ENCODE measurements at regions not wholly inside any gene's neighbourhood (a gene's known extent, or its start where the extent isn't known, plus 50 kb on each side); places are given as distances from the start of the nearest gene placed in this dataset.

- no peaks in the 10 kb centered on the region for H3K79me2 ChIP-seq (ENCODE audit: insufficient read depth, low read length)
- no peak overlapping the region for H3K4ac ChIP-seq (ENCODE audit: low read depth, low read length)
- H2BK5ac ChIP-seq (ENCODE audit: insufficient read length, low read length), result no peak overlapping the region
- no peak for DNase-seq
- Mint-ChIP-seq H3K27ac (no peak overlapping the region), H3K9me3 (peaks cover 23 to 25% of the 10 kb centered on the region in 2 experiments), H3K4me1 (peaks cover 0 to 6% of the 10 kb centered on the region in 2 experiments; a peak in 2 of 4 replicates), H3K27me3 (ENCODE audit: low read depth) (peaks cover 3% of the 10 kb centered on the region; the same call in 1 of the 2 replicates), H3K4me3 (no peak overlapping the region), H3K36me3 (ENCODE audit: insufficient read depth in 1 of 3, low read depth in 3 of 3) (peaks cover 4 to 30% (median 7%) of the 10 kb centered on the region in 3 experiments; a peak in 6 of 7 replicates)
- no peak overlapping the region for H2BK15ac ChIP-seq (ENCODE audit: low read depth, low read length)
- H3K23me2 ChIP-seq (ENCODE audit: insufficient read length, low read depth, low read length, poor library complexity, severe bottlenecking), result no peaks in the 10 kb centered on the region
- no peak overlapping the region for H2BK12ac ChIP-seq (ENCODE audit: insufficient read length, low read depth, low read length)
- H4K8ac ChIP-seq (replicated peaks; ENCODE audit: insufficient read length, low read depth, low read length), result no peak overlapping the region
- no peak overlapping the region for H4K91ac ChIP-seq (ENCODE audit: insufficient read length, low read depth, low read length)
- H2AFZ ChIP-seq (ENCODE audit: low read length), result no peak overlapping the region
- H3K4me1 ChIP-seq (ENCODE audit: insufficient read depth, low read length), result no peaks in the 10 kb centered on the region
- H2BK120ac ChIP-seq (ENCODE audit: low read depth, low read length, poor library complexity, severe bottlenecking), result no peak overlapping the region
- no peak overlapping the region for H3K27ac ChIP-seq (ENCODE audit: insufficient read length, low read depth, low read length)
- no CpG with 5 or more reads among the region's 3 CpGs for WGBS (ENCODE audit: extremely low coverage, insufficient read length, low lambda C conversion rate)
- no peak overlapping the region for H3K4me2 ChIP-seq (ENCODE audit: insufficient read depth, insufficient read length, low read length)
- no peak overlapping the region for H3T11ph ChIP-seq (ENCODE audit: low read length)
- TF ChIP-seq CTCF (conservative IDR thresholded peaks at IDR 0.05), result no peak
- no peak overlapping the region for H2BK20ac ChIP-seq (ENCODE audit: low read depth, low read length, poor library complexity, severe bottlenecking)
- no peaks in the 10 kb centered on the region for H4K20me1 ChIP-seq (ENCODE audit: control insufficient read depth, insufficient read depth, insufficient read length)
- H3K18ac ChIP-seq (ENCODE audit: insufficient read length, low read depth, low read length), result no peak overlapping the region
- H3K56ac ChIP-seq (ENCODE audit: insufficient read length, low read depth, low read length), result no peak overlapping the region
- H3K14ac ChIP-seq (ENCODE audit: insufficient read depth, low read length), result no peak overlapping the region
- no peaks in the 10 kb centered on the region for H3K79me1 ChIP-seq (ENCODE audit: insufficient read depth, low read depth, low read length, poor library complexity, severe bottlenecking)
- H4K5ac ChIP-seq (ENCODE audit: insufficient read length, low read depth, low read length), result no peak overlapping the region
- no peak overlapping the region for H3K23ac ChIP-seq (ENCODE audit: insufficient read length, low read depth, low read length)
- H2AK5ac ChIP-seq (ENCODE audit: insufficient read length, low read length), result no peak overlapping the region
- no peak overlapping the region for H3K9ac ChIP-seq (ENCODE audit: extremely low read depth, insufficient read length, low read length)
- peaks cover 7% of the 10 kb centered on the region for H3K9me3 ChIP-seq (ENCODE audit: control insufficient read depth, low read depth, low read length)
- H3K27me3 ChIP-seq (ENCODE audit: insufficient read depth, low read length), result no peaks in the 10 kb centered on the region
Observed at GRCh38 chr6:15938107-15938506, 190.8 kb upstream of the MYLIP start.
